Esophagus muscularis mucosa (tissue), 4 donors: ENCODE measurements at regions not wholly inside any gene's neighbourhood (a gene's known extent, or its start where the extent isn't known, plus 50 kb on each side); places are given as distances from the start of the nearest gene placed in this dataset.

Source experiments
- EP300 ChIP-seq: sonication (generic); formaldehyde crosslinking; IDR thresholded peaks from one replicate; pipeline ENCODE4 v1.6.1; 2017; ENCODE audit warnings: antibody characterized with exemption
- POLR2A ChIP-seq: fragments of 450-650 bp; IDR thresholded peaks from one replicate; pipeline ENCODE4 v1.6.1; 2017; ENCODE audit warnings: antibody characterized with exemption, moderate library complexity, mild to moderate bottlenecking, low read depth
- POLR2AphosphoS5 ChIP-seq, 2 donors: sonication (generic); formaldehyde crosslinking; IDR thresholded peaks; one replicate each; pipeline ENCODE4 v1.6.1; 2017; ENCODE audit warnings: antibody characterized with exemption in 2 of 2
- TF ChIP-seq, protein P1 (sequence below), 3 experiments: fragments of 200-600 bp in 2 of 3; fragments of 450-650 bp in 1 of 3; sonication (generic) in 2 of 3; IDR thresholded peaks; one replicate each; pipeline ENCODE4 v1.5.1; 2017 to 2019; ENCODE audit warnings: antibody characterized with exemption in 3 of 3, mild to moderate bottlenecking in 2 of 3, moderate library complexity in 1 of 3

DNA sequence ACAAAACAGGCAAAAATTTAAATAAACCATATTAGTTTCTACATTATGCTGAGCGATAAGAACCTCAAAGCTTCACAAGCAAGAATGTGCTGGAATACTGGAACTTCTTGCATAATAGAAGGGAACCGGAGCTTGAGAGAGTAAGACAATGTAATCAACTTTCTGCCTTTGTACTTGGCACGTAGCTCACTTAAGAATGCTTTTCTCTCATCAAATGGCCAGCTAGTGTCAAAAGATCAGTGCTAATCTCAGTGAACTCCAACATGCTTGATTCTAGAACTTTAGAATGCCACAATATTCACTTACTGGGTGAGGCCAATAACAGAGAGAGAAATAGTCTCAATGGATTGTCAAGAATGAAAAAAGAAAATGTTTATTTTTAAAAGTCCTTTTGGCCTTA is 486.1 kb upstream of the LRRC7 start:
- TF ChIP-seq, protein P1, sequence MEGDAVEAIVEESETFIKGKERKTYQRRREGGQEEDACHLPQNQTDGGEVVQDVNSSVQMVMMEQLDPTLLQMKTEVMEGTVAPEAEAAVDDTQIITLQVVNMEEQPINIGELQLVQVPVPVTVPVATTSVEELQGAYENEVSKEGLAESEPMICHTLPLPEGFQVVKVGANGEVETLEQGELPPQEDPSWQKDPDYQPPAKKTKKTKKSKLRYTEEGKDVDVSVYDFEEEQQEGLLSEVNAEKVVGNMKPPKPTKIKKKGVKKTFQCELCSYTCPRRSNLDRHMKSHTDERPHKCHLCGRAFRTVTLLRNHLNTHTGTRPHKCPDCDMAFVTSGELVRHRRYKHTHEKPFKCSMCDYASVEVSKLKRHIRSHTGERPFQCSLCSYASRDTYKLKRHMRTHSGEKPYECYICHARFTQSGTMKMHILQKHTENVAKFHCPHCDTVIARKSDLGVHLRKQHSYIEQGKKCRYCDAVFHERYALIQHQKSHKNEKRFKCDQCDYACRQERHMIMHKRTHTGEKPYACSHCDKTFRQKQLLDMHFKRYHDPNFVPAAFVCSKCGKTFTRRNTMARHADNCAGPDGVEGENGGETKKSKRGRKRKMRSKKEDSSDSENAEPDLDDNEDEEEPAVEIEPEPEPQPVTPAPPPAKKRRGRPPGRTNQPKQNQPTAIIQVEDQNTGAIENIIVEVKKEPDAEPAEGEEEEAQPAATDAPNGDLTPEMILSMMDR (IDR thresholded peaks at IDR 0.05) = no peak
- TF ChIP-seq POLR2A (no peak), POLR2AphosphoS5 (IDR thresholded peaks at IDR 0.05) (no peak), EP300 (no peak)
